ENCODE measurements at regions not wholly inside any gene's neighbourhood (a gene's known extent, or its start where the extent isn't known, plus 50 kb on each side); places are given as distances from the start of the nearest gene placed in this dataset.

DNA sequence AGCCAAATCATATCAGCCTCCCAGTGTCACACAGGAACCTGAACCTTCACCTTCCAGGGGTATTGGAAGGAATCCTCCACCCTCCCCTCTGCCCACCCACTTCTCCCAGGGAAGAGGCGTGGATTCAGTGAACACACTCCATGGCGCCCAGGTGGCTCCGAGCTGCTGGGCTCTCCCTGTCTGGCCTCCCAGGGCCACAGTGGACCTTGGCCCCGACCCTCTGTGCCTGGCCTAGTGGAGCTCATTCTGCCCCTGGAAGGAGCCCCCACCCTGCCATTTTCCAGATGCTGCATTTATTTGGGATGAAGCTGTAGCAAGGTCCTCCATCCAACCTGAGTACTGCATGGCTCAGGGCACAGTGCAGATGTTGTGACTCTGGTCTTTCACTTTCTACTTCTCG lies 1340.1 kb downstream of the TBC1D22A start:
- DNase-seq (ENCODE audit: low read depth, low spot score): no peak
- Mint-ChIP-seq H3K4me3 (no peak overlapping the region), H3K9me3 (no peaks in the 10 kb centered on the region), H3K27me3 (ENCODE audit: low read depth) (peaks cover 6% of the 10 kb centered on the region), H3K4me1 (no peaks in the 10 kb centered on the region), H3K36me3 (ENCODE audit: low read depth) (no peaks in the 10 kb centered on the region), H3K27ac (ENCODE audit: unreplicated experiment) (no peak overlapping the region)
- TF ChIP-seq, protein P1, sequence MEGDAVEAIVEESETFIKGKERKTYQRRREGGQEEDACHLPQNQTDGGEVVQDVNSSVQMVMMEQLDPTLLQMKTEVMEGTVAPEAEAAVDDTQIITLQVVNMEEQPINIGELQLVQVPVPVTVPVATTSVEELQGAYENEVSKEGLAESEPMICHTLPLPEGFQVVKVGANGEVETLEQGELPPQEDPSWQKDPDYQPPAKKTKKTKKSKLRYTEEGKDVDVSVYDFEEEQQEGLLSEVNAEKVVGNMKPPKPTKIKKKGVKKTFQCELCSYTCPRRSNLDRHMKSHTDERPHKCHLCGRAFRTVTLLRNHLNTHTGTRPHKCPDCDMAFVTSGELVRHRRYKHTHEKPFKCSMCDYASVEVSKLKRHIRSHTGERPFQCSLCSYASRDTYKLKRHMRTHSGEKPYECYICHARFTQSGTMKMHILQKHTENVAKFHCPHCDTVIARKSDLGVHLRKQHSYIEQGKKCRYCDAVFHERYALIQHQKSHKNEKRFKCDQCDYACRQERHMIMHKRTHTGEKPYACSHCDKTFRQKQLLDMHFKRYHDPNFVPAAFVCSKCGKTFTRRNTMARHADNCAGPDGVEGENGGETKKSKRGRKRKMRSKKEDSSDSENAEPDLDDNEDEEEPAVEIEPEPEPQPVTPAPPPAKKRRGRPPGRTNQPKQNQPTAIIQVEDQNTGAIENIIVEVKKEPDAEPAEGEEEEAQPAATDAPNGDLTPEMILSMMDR (conservative IDR thresholded peaks at IDR 0.05): no peak

DNA sequence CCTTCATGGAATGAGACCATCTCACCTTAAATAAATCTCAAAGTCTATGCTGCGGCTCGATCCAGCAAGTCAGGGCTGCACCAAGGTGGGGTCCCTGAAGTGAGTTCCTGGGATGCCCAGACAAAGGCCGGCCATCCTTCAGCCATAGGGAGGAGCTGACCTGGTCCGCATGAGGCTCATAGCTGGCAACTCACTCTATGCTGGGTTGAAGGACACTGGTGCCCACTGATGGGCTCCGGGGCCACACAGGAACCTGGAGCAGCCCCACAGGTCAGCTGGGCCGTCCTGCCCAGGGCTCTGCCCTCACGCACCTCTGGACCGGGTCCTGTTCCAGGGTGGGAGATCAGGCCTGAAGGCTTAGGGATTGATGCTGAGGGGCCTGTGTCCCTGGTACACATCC lies 1339.3 kb downstream of the TBC1D22A start:
- Mint-ChIP-seq H3K27me3 (ENCODE audit: low read depth) (peaks cover 4% of the 10 kb centered on the region), H3K27ac (ENCODE audit: unreplicated experiment) (no peak overlapping the region), H3K4me3 (no peak overlapping the region), H3K4me1 (no peaks in the 10 kb centered on the region), H3K36me3 (ENCODE audit: low read depth) (no peaks in the 10 kb centered on the region), H3K9me3 (no peaks in the 10 kb centered on the region)
- DNase-seq (ENCODE audit: low read depth, low spot score): no peak
- TF ChIP-seq, protein P1 (conservative IDR thresholded peaks at IDR 0.05): no peak

DNA sequence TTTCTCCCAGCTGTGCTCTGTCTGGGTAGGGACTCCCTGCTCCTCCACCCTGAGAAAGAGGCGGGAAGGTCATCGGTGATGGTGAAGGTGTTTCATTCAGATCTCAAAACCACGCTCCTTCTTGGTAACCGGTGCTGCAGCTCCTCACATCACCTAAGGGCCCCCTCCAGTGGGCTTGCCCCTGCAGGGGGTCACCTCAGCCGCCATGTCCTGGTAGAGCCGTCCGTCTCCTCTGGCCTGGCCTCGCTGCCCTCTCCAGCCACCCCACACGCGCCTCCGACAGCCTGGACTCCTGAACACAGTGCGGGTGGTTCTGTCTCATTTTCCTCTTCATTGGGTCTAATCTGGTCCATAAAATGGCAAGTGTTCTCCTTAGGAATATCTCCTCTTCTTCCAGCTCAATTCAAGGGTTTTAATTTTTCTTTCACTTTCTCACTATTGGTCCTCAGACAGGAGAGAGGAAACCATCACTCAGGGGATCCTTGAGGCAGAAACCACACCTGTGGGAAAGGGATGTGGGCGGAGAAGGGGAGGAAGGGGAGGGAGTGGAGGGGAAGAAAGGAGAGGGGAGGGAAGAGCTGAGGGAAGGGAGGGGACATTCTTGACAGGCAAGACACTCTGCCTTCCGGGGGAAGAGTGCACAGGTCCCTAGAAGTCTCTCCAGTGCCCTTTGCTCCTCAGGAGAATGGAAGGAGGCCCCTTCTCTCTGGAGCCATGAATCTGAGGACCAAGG lies 1338.4 kb downstream of the TBC1D22A start:
- TF ChIP-seq, protein P1 (conservative IDR thresholded peaks at IDR 0.05): no peak
- Mint-ChIP-seq H3K36me3 (ENCODE audit: low read depth) (no peaks in the 10 kb centered on the region), H3K27me3 (ENCODE audit: low read depth) (no peaks in the 10 kb centered on the region), H3K27ac (ENCODE audit: unreplicated experiment) (no peak overlapping the region), H3K4me1 (no peaks in the 10 kb centered on the region), H3K4me3 (no peak overlapping the region), H3K9me3 (no peaks in the 10 kb centered on the region)
- DNase-seq (ENCODE audit: low read depth, low spot score): no peak

DNA sequence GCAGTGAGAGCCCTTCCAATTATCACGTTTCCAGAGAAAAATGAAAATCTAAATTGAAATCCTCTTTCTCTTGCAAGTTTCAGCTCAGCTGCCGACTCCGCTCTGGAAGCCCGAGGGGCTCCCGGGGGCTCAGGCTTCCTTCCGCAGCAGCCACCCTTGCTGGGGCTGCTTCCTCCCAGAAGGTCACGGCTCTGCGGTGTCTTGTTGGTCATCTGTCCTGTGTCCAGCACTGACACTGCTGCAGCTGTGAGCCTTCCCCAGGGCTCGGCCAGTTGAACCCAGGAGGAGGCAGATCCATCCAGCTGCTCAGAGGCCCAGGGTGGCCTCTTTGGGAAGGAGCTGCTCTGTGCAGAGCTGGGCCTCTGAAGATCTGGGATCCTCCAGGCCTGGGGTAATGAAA lies 1337.2 kb downstream of the TBC1D22A start:
- no peak overlapping the region for H3K4me3 Mint-ChIP-seq
- no peaks in the 10 kb centered on the region for H3K36me3 Mint-ChIP-seq (ENCODE audit: low read depth)
- TF ChIP-seq, protein P1 (conservative IDR thresholded peaks at IDR 0.05): no peak
- DNase-seq (ENCODE audit: low read depth, low spot score): no peak
- no peaks in the 10 kb centered on the region for H3K4me1 Mint-ChIP-seq
- no peak overlapping the region for H3K27ac Mint-ChIP-seq (ENCODE audit: unreplicated experiment)
- no peaks in the 10 kb centered on the region for H3K9me3 Mint-ChIP-seq
- H3K27me3 Mint-ChIP-seq (ENCODE audit: low read depth): peaks cover 3% of the 10 kb centered on the region

DNA sequence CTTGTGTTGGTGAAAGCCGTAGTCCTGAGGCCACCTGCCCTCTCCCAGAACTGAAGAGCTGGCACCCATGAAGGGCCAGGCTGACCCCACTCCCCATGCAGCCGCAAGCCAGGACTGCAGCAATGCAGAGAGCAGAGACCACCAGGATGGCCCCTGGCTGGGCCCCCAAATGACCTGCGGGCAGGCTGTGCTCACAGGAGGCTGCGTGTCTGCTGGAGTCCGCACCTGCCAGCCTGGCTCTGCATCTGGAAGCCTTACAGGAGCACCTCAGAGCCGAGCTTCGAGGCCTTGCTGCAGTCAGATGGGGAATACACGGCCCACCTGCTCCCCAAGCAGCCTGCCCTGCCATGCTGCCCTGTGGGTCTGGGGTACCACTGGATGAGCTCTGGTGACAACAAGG lies 1336.8 kb downstream of the TBC1D22A start:
- DNase-seq (ENCODE audit: low read depth, low spot score): no peak
- Mint-ChIP-seq H3K4me1 (no peaks in the 10 kb centered on the region), H3K27ac (ENCODE audit: unreplicated experiment) (no peak overlapping the region), H3K4me3 (no peak overlapping the region), H3K9me3 (no peaks in the 10 kb centered on the region), H3K27me3 (ENCODE audit: low read depth) (peaks cover 3% of the 10 kb centered on the region), H3K36me3 (ENCODE audit: low read depth) (no peaks in the 10 kb centered on the region)
- TF ChIP-seq, protein P1 (conservative IDR thresholded peaks at IDR 0.05): no peak

Data from neural crest cell (in vitro differentiated cells).